Coronary artery (tissue), 2 donors: ENCODE measurements at regions not wholly inside any gene's neighbourhood (a gene's known extent, or its start where the extent isn't known, plus 50 kb on each side); places are given as distances from the start of the nearest gene placed in this dataset.

ENCODE experiments used
- DNase-seq: peaks from one replicate; pipeline ENCODE4 v3.0.0-alpha.2; 2017; ENCODE audit warnings: low spot score
- H3K27ac ChIP-seq, 2 donors: fragments of 200-600 bp; sonication (generic); one replicate each; pipeline ENCODE4 v1.5.1; 2016 to 2019
- H3K4me3 ChIP-seq: fragments of 200-600 bp; sonication (generic); 2 replicates; pipeline ENCODE4 v1.5.1; 2016; ENCODE audit warnings: mild to moderate bottlenecking, moderate library complexity
- TF ChIP-seq, protein P1 (sequence below): fragments of 200-600 bp; sonication (generic); IDR thresholded peaks from one replicate; pipeline ENCODE4 v1.5.1; 2019; ENCODE audit warnings: antibody characterized with exemption

DNA sequence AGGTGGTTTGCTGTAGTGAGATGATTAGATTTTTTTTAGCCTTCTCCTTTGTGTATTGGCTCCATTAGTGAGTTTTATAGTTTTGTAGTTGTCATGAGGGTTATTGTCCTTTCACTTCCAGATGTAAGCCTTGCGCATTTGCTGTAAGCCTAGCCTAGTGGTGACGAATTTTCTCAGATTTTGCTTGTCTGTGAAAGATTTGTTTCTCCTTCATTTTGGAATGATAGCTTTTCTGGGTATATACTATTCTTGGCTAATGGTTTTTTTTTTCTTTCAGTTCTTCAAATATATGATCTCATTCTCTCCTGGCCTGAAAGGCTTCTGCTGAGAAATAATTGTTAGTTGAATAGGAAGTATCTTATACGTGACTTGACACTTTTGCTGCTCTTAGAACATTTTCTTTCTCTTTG is 166.5 kb upstream of the THRB start:
- no peak overlapping the region for H3K27ac ChIP-seq
- TF ChIP-seq, protein P1, sequence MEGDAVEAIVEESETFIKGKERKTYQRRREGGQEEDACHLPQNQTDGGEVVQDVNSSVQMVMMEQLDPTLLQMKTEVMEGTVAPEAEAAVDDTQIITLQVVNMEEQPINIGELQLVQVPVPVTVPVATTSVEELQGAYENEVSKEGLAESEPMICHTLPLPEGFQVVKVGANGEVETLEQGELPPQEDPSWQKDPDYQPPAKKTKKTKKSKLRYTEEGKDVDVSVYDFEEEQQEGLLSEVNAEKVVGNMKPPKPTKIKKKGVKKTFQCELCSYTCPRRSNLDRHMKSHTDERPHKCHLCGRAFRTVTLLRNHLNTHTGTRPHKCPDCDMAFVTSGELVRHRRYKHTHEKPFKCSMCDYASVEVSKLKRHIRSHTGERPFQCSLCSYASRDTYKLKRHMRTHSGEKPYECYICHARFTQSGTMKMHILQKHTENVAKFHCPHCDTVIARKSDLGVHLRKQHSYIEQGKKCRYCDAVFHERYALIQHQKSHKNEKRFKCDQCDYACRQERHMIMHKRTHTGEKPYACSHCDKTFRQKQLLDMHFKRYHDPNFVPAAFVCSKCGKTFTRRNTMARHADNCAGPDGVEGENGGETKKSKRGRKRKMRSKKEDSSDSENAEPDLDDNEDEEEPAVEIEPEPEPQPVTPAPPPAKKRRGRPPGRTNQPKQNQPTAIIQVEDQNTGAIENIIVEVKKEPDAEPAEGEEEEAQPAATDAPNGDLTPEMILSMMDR: no peak
- DNase-seq: no peak
- H3K4me3 ChIP-seq: no peak overlapping the region

- TF ChIP-seq, protein P1: no peak
- DNase-seq: no peak
- Histone ChIP-seq H3K27ac (no peak overlapping the region), H3K4me3 (no peak overlapping the region)
Measured at GRCh38 chr3:24662449-24663345, 168.0 kb upstream of the THRB start.

DNA sequence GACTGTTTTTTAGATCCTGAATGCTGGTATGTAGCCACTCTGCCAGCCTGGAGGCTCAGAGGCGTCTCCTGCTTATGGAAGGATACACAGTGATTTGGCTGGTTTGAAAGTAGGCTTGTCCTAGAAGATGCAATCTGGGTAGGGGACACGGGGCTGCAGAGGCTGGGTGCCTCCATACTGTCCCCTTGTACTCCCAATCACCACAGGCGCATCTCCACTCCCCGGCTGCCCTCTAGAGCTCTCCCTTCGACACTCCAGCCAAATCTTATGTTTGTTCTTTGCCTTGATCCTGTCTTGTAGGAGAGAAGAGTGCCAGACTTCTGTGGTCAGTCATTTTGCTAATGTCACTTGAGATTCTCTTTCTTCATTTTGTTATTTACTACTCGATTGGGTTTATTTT is 168.8 kb upstream of the THRB start:
- H3K27ac ChIP-seq: no peak overlapping the region
- TF ChIP-seq, protein P1: no peak

DNA sequence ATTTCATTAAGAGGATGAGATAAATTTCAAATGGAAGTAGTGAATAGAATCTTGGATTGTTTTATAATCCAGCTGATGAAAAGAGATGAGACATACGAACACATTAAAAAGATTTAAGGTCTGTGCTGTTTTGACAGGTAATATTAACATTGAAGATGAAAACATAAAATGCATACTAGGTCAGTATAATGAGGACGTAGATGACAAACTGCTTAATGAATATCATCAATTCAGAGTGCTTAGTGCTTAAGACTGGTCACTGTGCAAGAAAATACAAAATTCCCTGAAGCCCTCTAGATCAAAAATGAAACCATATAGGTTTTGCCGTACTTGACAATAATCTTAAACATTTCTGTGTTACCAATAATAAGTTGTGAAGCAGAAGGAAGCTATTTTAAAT is 173.4 kb upstream of the THRB start:
- no peak overlapping the region for H3K4me3 ChIP-seq

More for the DNA sequence above, 168.8 kb upstream of the THRB start:
- no peak for DNase-seq
- no peak overlapping the region for H3K4me3 ChIP-seq

DNA sequence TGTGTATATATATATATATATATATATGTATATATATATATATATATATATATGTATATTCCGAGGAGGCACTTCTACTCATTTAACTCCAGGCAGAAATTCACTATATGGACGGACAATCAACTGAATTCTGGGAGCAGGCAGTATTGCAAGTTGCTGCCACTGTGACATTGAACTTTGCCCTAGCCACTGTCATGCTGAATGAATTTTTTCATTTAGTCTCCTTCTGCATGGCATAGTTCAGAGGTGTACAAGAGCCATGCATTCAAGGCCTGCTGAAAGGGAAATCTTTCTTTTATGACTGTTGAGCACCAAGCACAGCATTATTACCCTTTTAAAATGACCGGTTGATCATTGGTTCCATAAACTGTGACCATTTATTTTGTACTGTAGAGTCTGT is 176.2 kb upstream of the THRB start:
- TF ChIP-seq, protein P1: no peak
- H3K4me3 ChIP-seq: no peak overlapping the region
- H3K27ac ChIP-seq: no peak overlapping the region
- no peak for DNase-seq

More for the DNA sequence above, 173.4 kb upstream of the THRB start:
- TF ChIP-seq, protein P1: no peak
- no peak for DNase-seq
- no peak overlapping the region for H3K27ac ChIP-seq

DNA sequence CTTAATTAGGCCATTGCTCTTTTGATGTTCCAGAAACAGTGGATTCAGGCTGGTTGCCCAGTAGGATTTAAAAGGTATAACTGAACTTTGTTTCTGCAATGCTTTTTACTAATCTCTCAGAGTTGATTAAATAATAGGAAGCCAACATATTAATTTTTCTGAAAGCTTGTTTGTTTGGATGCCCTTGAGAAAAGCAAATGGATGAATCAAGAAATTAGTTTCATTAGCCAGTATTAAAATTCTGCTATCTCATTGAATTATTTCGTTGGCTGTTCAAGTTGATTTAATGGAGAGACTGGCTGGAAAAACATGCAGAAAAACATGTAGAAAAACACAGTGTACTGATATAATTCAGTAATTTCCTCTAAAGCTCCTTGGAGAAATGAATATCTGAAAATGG is 178.9 kb upstream of the THRB start:
- Histone ChIP-seq H3K27ac (no peak overlapping the region), H3K4me3 (no peak overlapping the region)
- DNase-seq: no peak
- TF ChIP-seq, protein P1: no peak

- Histone ChIP-seq H3K27ac (no peak overlapping the region), H3K4me3 (no peak overlapping the region)
- TF ChIP-seq, protein P1: no peak
- no peak for DNase-seq
Measured at GRCh38 chr3:24674261-24674660, 179.6 kb upstream of the THRB start.
